HS-5 (cell line): ENCODE measurements at regions not wholly inside any gene's neighbourhood (a gene's known extent, or its start where the extent isn't known, plus 50 kb on each side); places are given as distances from the start of the nearest gene placed in this dataset.
"Not testable (repeated sequence)": the region's sequence is repeated elsewhere in the genome, so short reads cannot be mapped to it uniquely, and the experiment has no call there.

Experiments used
- DNase-seq: peaks from one replicate; pipeline ENCODE4 v3.0.0-alpha.2; 2012; ENCODE audit warnings: low read depth

- no peak for DNase-seq
Measured at GRCh38 chr12:19666070-19666469, 226.8 kb downstream of the AEBP2 start.

- DNase-seq = no peak
Measured at GRCh38 chr12:19669793-19670192, 230.5 kb downstream of the AEBP2 start.

- no peak for DNase-seq
Measured at GRCh38 chr12:19671695-19672094, 232.4 kb downstream of the AEBP2 start.

- no peak for DNase-seq
Measured at GRCh38 chr12:19674437-19674836, 235.1 kb downstream of the AEBP2 start.

- DNase-seq = no peak
Measured at GRCh38 chr12:19675361-19675760, 236.1 kb downstream of the AEBP2 start.

GRCh38 chr12:19678501-19678900 is 239.2 kb downstream of the AEBP2 start:
- DNase-seq = not testable (repeated sequence)

GRCh38 chr12:19681007-19681406 is 241.7 kb downstream of the AEBP2 start:
- no peak for DNase-seq

- peak; percentile 32 for DNase-seq
Measured at GRCh38 chr12:19683178-19683927, 244.1 kb downstream of the AEBP2 start.

- DNase-seq = no peak
Measured at GRCh38 chr12:19687371-19687770, 248.1 kb downstream of the AEBP2 start.

GRCh38 chr12:19688532-19688931 is 249.2 kb downstream of the AEBP2 start:
- no peak for DNase-seq

- no peak for DNase-seq
Measured at GRCh38 chr12:19689226-19689625, 249.9 kb downstream of the AEBP2 start.

GRCh38 chr12:19689801-19690472 is 250.6 kb downstream of the AEBP2 start:
- DNase-seq = no peak

- DNase-seq = no peak
Measured at GRCh38 chr12:19692091-19692490, 252.8 kb downstream of the AEBP2 start.

GRCh38 chr12:19692566-19692965 is 253.3 kb downstream of the AEBP2 start:
- no peak for DNase-seq

- DNase-seq = no peak
Measured at GRCh38 chr12:19694627-19695026, 255.3 kb downstream of the AEBP2 start.

GRCh38 chr12:19695244-19696098 is 256.2 kb downstream of the AEBP2 start:
- no peak for DNase-seq

- no peak for DNase-seq
Measured at GRCh38 chr12:19700969-19701368, 261.7 kb downstream of the AEBP2 start.

- DNase-seq = no peak
Measured at GRCh38 chr12:19704966-19705365, 265.7 kb downstream of the AEBP2 start.

GRCh38 chr12:19706936-19707335 is 267.6 kb downstream of the AEBP2 start:
- DNase-seq = no peak

- DNase-seq = peak; percentile 35
Measured at GRCh38 chr12:19707948-19708409, 268.7 kb downstream of the AEBP2 start.

GRCh38 chr12:19709889-19710288 is 270.6 kb downstream of the AEBP2 start:
- DNase-seq = no peak
